ENCODE measurements at regions not wholly inside any gene's neighbourhood (a gene's known extent, or its start where the extent isn't known, plus 50 kb on each side); places are given as distances from the start of the nearest gene placed in this dataset.

DNA sequence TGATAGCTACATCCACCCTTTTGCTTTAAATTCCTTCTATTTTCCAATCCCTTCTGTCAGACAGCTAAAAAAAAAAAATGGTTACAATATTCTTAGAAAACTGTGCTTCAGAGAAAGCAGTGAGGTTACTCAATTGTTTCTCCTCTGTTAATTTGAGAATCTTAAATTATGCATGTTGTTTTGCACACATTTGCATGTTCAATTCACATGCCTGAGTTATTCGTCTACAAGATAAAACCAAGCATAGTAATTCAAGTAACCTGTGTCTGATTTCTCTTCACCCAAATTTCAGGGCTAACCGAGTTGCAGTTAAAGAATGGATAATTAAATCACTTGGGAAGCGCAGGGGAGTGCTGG, 81.0 kb upstream of the MED13L start (continued):
- no peak for TF ChIP-seq RCOR1 (IDR thresholded peaks at IDR 0.05; ENCODE audit: insufficient replicate concordance, low read length)
- TF ChIP-seq, protein P1, sequence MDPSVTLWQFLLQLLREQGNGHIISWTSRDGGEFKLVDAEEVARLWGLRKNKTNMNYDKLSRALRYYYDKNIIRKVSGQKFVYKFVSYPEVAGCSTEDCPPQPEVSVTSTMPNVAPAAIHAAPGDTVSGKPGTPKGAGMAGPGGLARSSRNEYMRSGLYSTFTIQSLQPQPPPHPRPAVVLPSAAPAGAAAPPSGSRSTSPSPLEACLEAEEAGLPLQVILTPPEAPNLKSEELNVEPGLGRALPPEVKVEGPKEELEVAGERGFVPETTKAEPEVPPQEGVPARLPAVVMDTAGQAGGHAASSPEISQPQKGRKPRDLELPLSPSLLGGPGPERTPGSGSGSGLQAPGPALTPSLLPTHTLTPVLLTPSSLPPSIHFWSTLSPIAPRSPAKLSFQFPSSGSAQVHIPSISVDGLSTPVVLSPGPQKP (IDR thresholded peaks at IDR 0.05; ENCODE audit: borderline replicate concordance, low read depth, low read length) = no peak
- no peak for TF ChIP-seq CEBPB (IDR thresholded peaks at IDR 0.05; ENCODE audit: low read depth, low read length)

All from IMR-90 (cell line).